B cell (primary cell): ENCODE measurements at regions not wholly inside any gene's neighbourhood (a gene's known extent, or its start where the extent isn't known, plus 50 kb on each side); places are given as distances from the start of the nearest gene placed in this dataset.

Experiments used
- ATAC-seq: fragments of 200-7000 bp; cut with Tn5 transposase; one replicate; pipeline ENCODE4 v1.10.0; 2021; ENCODE audit warnings: low read depth, mild to moderate bottlenecking, moderate number of reproducible peaks, moderate library complexity
- CTCF ChIA-PET: fragments of 350-600 bp; sonication (Branson Sonifier 250); formaldehyde crosslinking; loops from one replicate; lab custom pipeline; 2021; ENCODE audit warnings: antibody characterized with exemption, inconsistent platforms; lab: Charles Lee
- POLR2A ChIA-PET: fragments of 350-600 bp; sonication (Branson Sonifier 250); formaldehyde crosslinking; loops from one replicate; lab custom pipeline; 2021; ENCODE audit warnings: antibody characterized with exemption; lab: Charles Lee
- DNase-seq: peaks from one replicate; pipeline ENCODE4 v3.0.0; 2013
- H2AFZ ChIP-seq: 2 replicates; pipeline ENCODE4 v1.6.1; 2012; ENCODE audit warnings: mild to moderate bottlenecking, low read depth, low read length; ENCODE audit not compliant: insufficient read depth, poor library complexity, severe bottlenecking
- H3K27ac ChIP-seq, 2 donors: 1 replicate in 1 of 2; 2 replicates in 1 of 2; pipeline ENCODE4 v1.5.1; 2012 to 2013; ENCODE audit warnings: low read length in 2 of 2, mild to moderate bottlenecking in 2 of 2, moderate library complexity in 1 of 2
- H3K27me3 ChIP-seq, 4 experiments: fragments of 200-600 bp in 1 of 4; sonication (generic) in 1 of 4; replicated peaks in 1 of 4; 1 replicate in 2 of 4; 2 replicates in 2 of 4; pipeline versions ENCODE4 v1.6.1 to v1.7.0; 2013 to 2016; ENCODE audit warnings: low read length in 3 of 4, mild to moderate bottlenecking in 2 of 4, mixed read lengths in 1 of 4, moderate library complexity in 1 of 4; ENCODE audit not compliant: insufficient read depth in 4 of 4, control insufficient read depth in 3 of 4; ENCODE audit errors: control extremely low read depth in 1 of 4
- H3K36me3 ChIP-seq, 2 experiments: replicated peaks in 1 of 2; 1 replicate in 1 of 2; 2 replicates in 1 of 2; pipeline versions ENCODE4 v1.6.1 to v1.7.1; 2013; ENCODE audit warnings: low read length in 1 of 2; ENCODE audit not compliant: insufficient read depth in 2 of 2, control insufficient read depth in 1 of 2; ENCODE audit errors: control extremely low read depth in 1 of 2, extremely low read depth in 1 of 2
- H3K4me1 ChIP-seq, 2 donors: fragments of 200-600 bp in 1 of 2; sonication (generic) in 1 of 2; 1 replicate in 1 of 2; 2 replicates in 1 of 2; pipeline versions ENCODE4 v1.5.1 to v1.6.1; 2013 to 2017; ENCODE audit warnings: low read length in 2 of 2; ENCODE audit not compliant: control insufficient read depth in 2 of 2, insufficient read depth in 2 of 2
- H3K4me2 ChIP-seq: replicated peaks from 2 replicates; pipeline ENCODE3; 2012; ENCODE audit warnings: mild to moderate bottlenecking, low read depth, low read length; ENCODE audit not compliant: poor library complexity, severe bottlenecking
- H3K4me3 ChIP-seq, 5 experiments: fragments of 200-600 bp in 1 of 5; sonication (generic) in 1 of 5; 1 replicate in 3 of 5; 2 replicates in 2 of 5; pipeline versions ENCODE4 v1.5.1 to v1.7.0; 2011 to 2016; ENCODE audit warnings: low read length in 4 of 5, mild to moderate bottlenecking in 4 of 5, low read depth in 2 of 5, control low read depth in 1 of 5, moderate library complexity in 1 of 5; ENCODE audit not compliant: insufficient read depth in 1 of 5; ENCODE audit errors: control extremely low read depth in 1 of 5, extremely low read depth in 1 of 5
- H3K79me2 ChIP-seq: fragments of 200-600 bp; sonication (generic); one replicate; pipeline ENCODE4 v1.6.0; 2016; ENCODE audit warnings: low read length; ENCODE audit not compliant: control insufficient read depth, insufficient read depth
- H3K9ac ChIP-seq: fragments of 200-600 bp; sonication (generic); 2 replicates; pipeline ENCODE4 v1.6.1; 2017; ENCODE audit warnings: mild to moderate bottlenecking, low read length, moderate library complexity
- H3K9me3 ChIP-seq, 3 donors: one replicate each; pipeline versions ENCODE4 v1.6.1 to v1.7.1; 2013; ENCODE audit warnings: low read length in 2 of 3; ENCODE audit not compliant: control insufficient read depth in 2 of 3, insufficient read depth in 1 of 3; ENCODE audit errors: control extremely low read depth in 1 of 3
- H4K20me1 ChIP-seq: 2 replicates; pipeline ENCODE4 v1.6.0; 2012; ENCODE audit warnings: mild to moderate bottlenecking, low read length; ENCODE audit not compliant: insufficient read depth, control insufficient read depth, poor library complexity, severe bottlenecking
- H3K27ac Mint-ChIP-seq: one replicate; pipeline ENCODE4 v1.8.0; 2021; ENCODE audit warnings: mixed read lengths
- H3K27me3 Mint-ChIP-seq: one replicate; pipeline ENCODE4 v1.8.0; 2021; ENCODE audit warnings: mixed read lengths
- H3K4me1 Mint-ChIP-seq: one replicate; pipeline ENCODE4 v1.8.0; 2021; ENCODE audit warnings: mixed read lengths
- H3K4me3 Mint-ChIP-seq: one replicate; pipeline ENCODE4 v1.8.0; 2021; ENCODE audit warnings: mixed read lengths
- H3K9me3 Mint-ChIP-seq: one replicate; pipeline ENCODE4 v1.8.0; 2022; ENCODE audit warnings: mixed read lengths; ENCODE audit not compliant: insufficient read depth
- EZH2 ChIP-seq: IDR thresholded peaks from 2 replicates; pipeline ENCODE4 v1.6.1; 2012; ENCODE audit warnings: borderline replicate concordance, low read depth, mild to moderate bottlenecking, moderate library complexity, low read length; ENCODE audit not compliant: insufficient read depth, poor library complexity, severe bottlenecking
- WGBS: methylation state at CpG from one replicate; pipeline ENCODE4 v1.1.5; 2013; ENCODE audit warnings: missing lambda C conversion rate; ENCODE audit not compliant: insufficient coverage; 5-methylcytosine and 5-hydroxymethylcytosine counted together
- intact Hi-C: fragments of 100-400 bp; cut with micrococcal nuclease; formaldehyde crosslinking; loops from one replicate; pipeline ENCODE4 v1.10.0; 2022
- TF ChIP-seq, protein P1 (sequence below): fragments of 200-600 bp; IDR thresholded peaks from one replicate; pipeline ENCODE4 v1.8.0; 2022; ENCODE audit warnings: antibody characterized with exemption, mild to moderate bottlenecking

DNA sequence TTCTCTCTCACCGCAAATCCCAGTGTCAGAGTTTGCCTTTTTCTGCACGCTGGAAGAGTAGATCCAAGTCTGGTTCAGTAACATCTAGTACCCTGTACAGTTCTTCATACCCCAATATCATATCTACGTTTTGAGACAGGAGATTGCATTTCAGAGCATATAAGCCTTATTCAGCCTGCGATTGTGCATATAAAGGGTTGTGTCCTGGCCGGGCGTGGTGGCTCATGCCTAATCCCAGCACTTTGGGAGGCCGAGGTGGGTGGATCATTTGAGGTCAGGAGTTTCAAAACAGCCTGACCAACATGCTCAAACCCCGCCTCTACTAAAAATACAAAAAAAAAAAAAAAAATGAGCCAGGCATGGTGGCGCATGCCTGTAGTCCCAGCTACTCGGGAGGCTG is 104.9 kb downstream of the MTNR1B start:
- no peak for ATAC-seq
- H3K4me1 Mint-ChIP-seq, result no peaks in the 10 kb centered on the region
- TF ChIP-seq, protein P1, sequence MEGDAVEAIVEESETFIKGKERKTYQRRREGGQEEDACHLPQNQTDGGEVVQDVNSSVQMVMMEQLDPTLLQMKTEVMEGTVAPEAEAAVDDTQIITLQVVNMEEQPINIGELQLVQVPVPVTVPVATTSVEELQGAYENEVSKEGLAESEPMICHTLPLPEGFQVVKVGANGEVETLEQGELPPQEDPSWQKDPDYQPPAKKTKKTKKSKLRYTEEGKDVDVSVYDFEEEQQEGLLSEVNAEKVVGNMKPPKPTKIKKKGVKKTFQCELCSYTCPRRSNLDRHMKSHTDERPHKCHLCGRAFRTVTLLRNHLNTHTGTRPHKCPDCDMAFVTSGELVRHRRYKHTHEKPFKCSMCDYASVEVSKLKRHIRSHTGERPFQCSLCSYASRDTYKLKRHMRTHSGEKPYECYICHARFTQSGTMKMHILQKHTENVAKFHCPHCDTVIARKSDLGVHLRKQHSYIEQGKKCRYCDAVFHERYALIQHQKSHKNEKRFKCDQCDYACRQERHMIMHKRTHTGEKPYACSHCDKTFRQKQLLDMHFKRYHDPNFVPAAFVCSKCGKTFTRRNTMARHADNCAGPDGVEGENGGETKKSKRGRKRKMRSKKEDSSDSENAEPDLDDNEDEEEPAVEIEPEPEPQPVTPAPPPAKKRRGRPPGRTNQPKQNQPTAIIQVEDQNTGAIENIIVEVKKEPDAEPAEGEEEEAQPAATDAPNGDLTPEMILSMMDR, result no peak
- no peak for TF ChIP-seq EZH2
- H3K27ac ChIP-seq, result no peak overlapping the region
- no peaks in the 10 kb centered on the region for H4K20me1 ChIP-seq
- ChIA-PET CTCF (no interaction called here), POLR2A (no interaction called here)
- H3K4me2 ChIP-seq, result no peak overlapping the region
- H3K4me3 ChIP-seq, result no peak overlapping the region
- H3K4me3 Mint-ChIP-seq, result no peak overlapping the region
- H3K9ac ChIP-seq, result no peak overlapping the region
- H3K27me3 ChIP-seq, result no peaks in the 10 kb centered on the region
- no peak overlapping the region for H3K27ac Mint-ChIP-seq
- H3K9me3 Mint-ChIP-seq, result no peaks in the 10 kb centered on the region
- no peak overlapping the region for H2AFZ ChIP-seq
- no peaks in the 10 kb centered on the region for H3K4me1 ChIP-seq
- 100% methylated on average over 5 of the region's 10 CpGs for WGBS
- H3K36me3 ChIP-seq, result no peaks in the 10 kb centered on the region
- intact Hi-C loops, result no loop called here
- H3K79me2 ChIP-seq, result no peaks in the 10 kb centered on the region
- no peaks in the 10 kb centered on the region for H3K9me3 ChIP-seq
- H3K27me3 Mint-ChIP-seq, result peaks cover 8% of the 10 kb centered on the region
- no peak for DNase-seq

DNA sequence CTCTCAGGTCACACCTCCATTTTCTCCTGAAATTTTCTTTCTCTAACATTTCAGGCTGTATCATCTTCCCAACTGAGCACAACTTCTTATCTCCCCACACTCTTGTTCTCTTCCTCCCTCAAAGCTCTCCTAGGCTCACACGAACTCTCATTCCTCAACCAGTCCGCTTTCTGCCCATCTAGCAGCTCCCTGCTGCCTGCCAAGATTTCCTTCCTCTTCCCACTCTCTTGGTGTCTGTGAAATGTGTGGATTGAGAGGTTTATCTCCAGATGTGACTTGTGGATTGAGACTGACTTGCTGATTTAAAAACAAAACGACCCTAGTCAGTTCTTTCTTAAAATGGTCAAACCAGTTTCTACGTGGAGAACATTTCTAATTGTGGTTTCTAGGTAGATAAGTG is 106.3 kb downstream of the MTNR1B start:
- POLR2A ChIA-PET, result no interaction called here

More for the DNA sequence above, 106.3 kb downstream of the MTNR1B start:
- TF ChIP-seq EZH2, result no peak
- TF ChIP-seq, protein P1, result no peak
- DNase-seq (no peak), ATAC-seq (no peak)
- Mint-ChIP-seq H3K9me3 (no peaks in the 10 kb centered on the region), H3K27ac (no peak overlapping the region), H3K4me1 (no peaks in the 10 kb centered on the region), H3K27me3 (peaks cover 8% of the 10 kb centered on the region), H3K4me3 (no peak overlapping the region)
- Histone ChIP-seq H4K20me1 (no peaks in the 10 kb centered on the region), H3K4me3 (no peak overlapping the region), H3K9me3 (no peaks in the 10 kb centered on the region), H2AFZ (no peak overlapping the region), H3K4me1 (no peaks in the 10 kb centered on the region), H3K27me3 (no peaks in the 10 kb centered on the region), H3K9ac (no peak overlapping the region), H3K79me2 (no peaks in the 10 kb centered on the region), H3K4me2 (no peak overlapping the region), H3K36me3 (no peaks in the 10 kb centered on the region), H3K27ac (no peak overlapping the region)
- no CpG with 5 or more reads among the region's 4 CpGs for WGBS
- intact Hi-C loops, result no loop called here
- CTCF ChIA-PET, result no interaction called here
